Cardiac muscle cell (in vitro differentiated cells and primary cell): ENCODE measurements at regions not wholly inside any gene's neighbourhood (a gene's known extent, or its start where the extent isn't known, plus 50 kb on each side); places are given as distances from the start of the nearest gene placed in this dataset.

Experiments
- DNase-seq, 2 donors: peaks; one replicate each; pipeline versions ENCODE4 v3.0.0 to v3.0.0-alpha.2; 2010 to 2017; ENCODE audit warnings: low read depth in 1 of 2, low spot score in 1 of 2
- H3K27ac ChIP-seq: fragments of 200-600 bp; sonication (generic); 2 replicates; pipeline ENCODE4 v1.5.1; 2016
- H3K27me3 ChIP-seq: fragments of 200-600 bp; sonication (generic); 2 replicates; pipeline ENCODE4 v1.6.0; 2016; ENCODE audit warnings: control low read depth
- H3K36me3 ChIP-seq: fragments of 200-600 bp; sonication (generic); 2 replicates; pipeline ENCODE4 v1.5.1; 2016; ENCODE audit warnings: control low read depth
- H3K4me1 ChIP-seq: fragments of 200-600 bp; sonication (generic); 2 replicates; pipeline ENCODE4 v1.8.1; 2017; ENCODE audit warnings: low read depth, mild to moderate bottlenecking, mixed run types
- H3K4me3 ChIP-seq: fragments of 200-600 bp; sonication (generic); 2 replicates; pipeline ENCODE4 v1.5.1; 2016; ENCODE audit warnings: mild to moderate bottlenecking
- H3K9me3 ChIP-seq: fragments of 200-600 bp; sonication (generic); 2 replicates; pipeline ENCODE4 v1.5.1; 2017; ENCODE audit warnings: low read depth, mild to moderate bottlenecking, control low read depth
- TF ChIP-seq, protein P1 (sequence below): IDR thresholded peaks from 2 replicates; pipeline ENCODE4 v1.5.1; 2012; ENCODE audit warnings: low read depth, mild to moderate bottlenecking, low read length

DNA sequence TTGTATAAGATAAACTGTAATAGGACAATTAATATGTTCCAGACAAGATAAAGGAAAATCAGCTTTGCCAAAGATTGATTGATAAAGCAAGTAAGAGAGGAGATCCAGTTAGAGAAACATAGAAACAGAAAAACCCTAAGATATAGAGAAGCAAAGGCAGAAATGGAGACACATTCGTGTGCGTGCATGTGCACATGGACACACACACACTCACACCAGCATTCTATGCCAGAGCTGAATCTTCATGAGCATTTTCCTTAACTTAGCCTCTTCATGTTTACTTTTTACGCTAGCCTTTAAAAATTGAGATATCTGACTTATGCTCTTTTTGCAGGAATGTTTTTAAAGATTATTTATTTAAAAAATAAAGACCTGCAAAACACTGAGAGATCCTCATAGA, 168.5 kb upstream of the ATP2B1 start:
- no peak for DNase-seq
- Histone ChIP-seq H3K27me3 (no peaks in the 10 kb centered on the region), H3K4me1 (peaks cover 20% of the 10 kb centered on the region), H3K4me3 (no peak overlapping the region), H3K36me3 (no peaks in the 10 kb centered on the region), H3K27ac (no peak overlapping the region), H3K9me3 (no peaks in the 10 kb centered on the region)
- TF ChIP-seq, protein P1, sequence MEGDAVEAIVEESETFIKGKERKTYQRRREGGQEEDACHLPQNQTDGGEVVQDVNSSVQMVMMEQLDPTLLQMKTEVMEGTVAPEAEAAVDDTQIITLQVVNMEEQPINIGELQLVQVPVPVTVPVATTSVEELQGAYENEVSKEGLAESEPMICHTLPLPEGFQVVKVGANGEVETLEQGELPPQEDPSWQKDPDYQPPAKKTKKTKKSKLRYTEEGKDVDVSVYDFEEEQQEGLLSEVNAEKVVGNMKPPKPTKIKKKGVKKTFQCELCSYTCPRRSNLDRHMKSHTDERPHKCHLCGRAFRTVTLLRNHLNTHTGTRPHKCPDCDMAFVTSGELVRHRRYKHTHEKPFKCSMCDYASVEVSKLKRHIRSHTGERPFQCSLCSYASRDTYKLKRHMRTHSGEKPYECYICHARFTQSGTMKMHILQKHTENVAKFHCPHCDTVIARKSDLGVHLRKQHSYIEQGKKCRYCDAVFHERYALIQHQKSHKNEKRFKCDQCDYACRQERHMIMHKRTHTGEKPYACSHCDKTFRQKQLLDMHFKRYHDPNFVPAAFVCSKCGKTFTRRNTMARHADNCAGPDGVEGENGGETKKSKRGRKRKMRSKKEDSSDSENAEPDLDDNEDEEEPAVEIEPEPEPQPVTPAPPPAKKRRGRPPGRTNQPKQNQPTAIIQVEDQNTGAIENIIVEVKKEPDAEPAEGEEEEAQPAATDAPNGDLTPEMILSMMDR = no peak

DNA sequence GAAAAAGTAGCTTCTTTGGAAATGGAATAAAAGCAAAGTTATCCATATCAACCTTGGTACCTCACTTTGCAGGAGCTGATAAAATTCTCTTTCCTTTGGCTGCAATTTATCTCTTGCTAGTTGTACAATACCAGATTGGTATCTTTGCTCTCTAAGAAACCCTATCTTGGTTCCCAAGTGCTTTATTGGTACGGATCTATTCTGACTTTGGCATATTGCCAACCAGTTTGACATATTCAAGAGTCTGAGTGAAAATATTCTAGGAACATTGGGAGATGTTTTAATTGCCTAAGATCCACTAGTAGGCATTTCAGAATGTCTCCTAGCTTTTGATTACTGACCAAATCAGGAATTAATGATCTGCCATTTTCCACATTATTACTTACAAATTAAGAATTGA, 167.2 kb upstream of the ATP2B1 start:
- H3K27me3 ChIP-seq = no peaks in the 10 kb centered on the region
- no peaks in the 10 kb centered on the region for H3K36me3 ChIP-seq
- no peak overlapping the region for H3K27ac ChIP-seq
- TF ChIP-seq, protein P1 = no peak
- no peak for DNase-seq
- peaks cover 20% of the 10 kb centered on the region for H3K4me1 ChIP-seq
- H3K4me3 ChIP-seq = no peak overlapping the region
- H3K9me3 ChIP-seq = no peaks in the 10 kb centered on the region

DNA sequence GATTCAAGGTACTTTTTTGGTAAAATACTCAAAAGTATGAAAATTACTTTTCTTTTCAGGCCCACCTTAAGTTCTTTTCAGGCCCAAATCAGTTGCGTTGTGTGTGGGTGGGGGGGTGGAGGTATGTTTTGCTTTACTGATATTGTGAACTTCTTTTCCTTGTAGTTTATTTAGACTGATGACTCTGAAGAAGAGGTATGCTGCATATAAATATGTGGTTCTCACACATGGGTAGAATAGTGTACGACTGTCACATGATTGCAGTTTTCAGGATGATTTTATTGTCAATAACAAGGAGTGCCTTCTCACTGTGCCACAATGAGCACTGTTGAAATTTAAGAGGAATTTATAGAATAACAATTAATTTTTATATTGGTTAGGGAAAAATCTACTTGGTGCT, 166.6 kb upstream of the ATP2B1 start:
- TF ChIP-seq, protein P1 = no peak
- Histone ChIP-seq H3K36me3 (no peaks in the 10 kb centered on the region), H3K27ac (no peak overlapping the region), H3K9me3 (no peaks in the 10 kb centered on the region), H3K4me1 (peaks cover 20% of the 10 kb centered on the region), H3K27me3 (no peaks in the 10 kb centered on the region), H3K4me3 (no peak overlapping the region)
- no peak for DNase-seq

DNA sequence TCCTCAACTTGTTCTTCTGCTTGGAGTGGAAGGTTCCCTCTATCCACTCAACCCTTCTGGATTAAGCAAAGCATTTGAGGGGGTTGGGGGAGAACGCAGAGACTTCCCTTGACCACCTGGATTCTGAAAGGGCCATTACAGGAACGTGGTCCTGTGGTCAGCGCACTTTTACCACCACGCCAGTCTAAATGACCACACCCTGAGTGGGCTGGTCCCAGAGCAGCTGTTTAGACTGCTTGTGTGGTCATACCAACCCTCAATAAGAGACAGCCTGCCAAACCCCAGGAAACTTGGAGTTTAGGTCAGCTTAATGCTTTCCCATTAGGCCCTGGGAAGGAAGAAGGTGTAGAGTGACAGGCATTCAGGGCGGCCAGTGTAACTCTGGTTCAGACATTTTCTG, 165.5 kb upstream of the ATP2B1 start:
- H3K9me3 ChIP-seq = no peaks in the 10 kb centered on the region
- H3K27ac ChIP-seq = no peak overlapping the region
- H3K36me3 ChIP-seq = no peaks in the 10 kb centered on the region
- H3K27me3 ChIP-seq = no peaks in the 10 kb centered on the region
- no peak overlapping the region for H3K4me3 ChIP-seq
- peak in 1 of 2 donors; percentile 23 for DNase-seq
- TF ChIP-seq, protein P1 = no peak
- peaks cover 20% of the 10 kb centered on the region for H3K4me1 ChIP-seq

DNA sequence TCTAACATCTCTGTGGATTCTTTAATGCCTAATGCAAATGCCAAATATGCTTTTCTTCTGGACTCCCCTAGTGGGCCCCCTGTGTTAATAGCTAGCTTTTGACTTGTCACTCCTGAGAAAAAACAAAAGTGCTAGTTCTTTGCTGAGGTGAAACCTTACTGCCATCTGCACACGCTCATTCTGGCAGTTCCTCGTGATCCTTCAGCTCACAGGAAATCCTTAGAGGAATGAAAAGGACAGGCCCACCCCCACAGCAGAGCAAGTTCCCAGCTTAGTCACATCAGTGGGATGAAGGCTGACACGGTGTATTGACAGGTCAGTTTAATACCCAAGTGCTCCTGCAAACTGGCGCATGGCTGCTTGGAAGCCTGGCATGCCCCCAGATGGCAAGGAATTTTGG, 165.1 kb upstream of the ATP2B1 start:
- Histone ChIP-seq H3K4me1 (peaks cover 20% of the 10 kb centered on the region), H3K36me3 (no peaks in the 10 kb centered on the region), H3K27ac (no peak overlapping the region), H3K27me3 (no peaks in the 10 kb centered on the region), H3K4me3 (no peak overlapping the region), H3K9me3 (no peaks in the 10 kb centered on the region)
- DNase-seq = peak; percentile 34 to 49
- TF ChIP-seq, protein P1 = no peak

DNA sequence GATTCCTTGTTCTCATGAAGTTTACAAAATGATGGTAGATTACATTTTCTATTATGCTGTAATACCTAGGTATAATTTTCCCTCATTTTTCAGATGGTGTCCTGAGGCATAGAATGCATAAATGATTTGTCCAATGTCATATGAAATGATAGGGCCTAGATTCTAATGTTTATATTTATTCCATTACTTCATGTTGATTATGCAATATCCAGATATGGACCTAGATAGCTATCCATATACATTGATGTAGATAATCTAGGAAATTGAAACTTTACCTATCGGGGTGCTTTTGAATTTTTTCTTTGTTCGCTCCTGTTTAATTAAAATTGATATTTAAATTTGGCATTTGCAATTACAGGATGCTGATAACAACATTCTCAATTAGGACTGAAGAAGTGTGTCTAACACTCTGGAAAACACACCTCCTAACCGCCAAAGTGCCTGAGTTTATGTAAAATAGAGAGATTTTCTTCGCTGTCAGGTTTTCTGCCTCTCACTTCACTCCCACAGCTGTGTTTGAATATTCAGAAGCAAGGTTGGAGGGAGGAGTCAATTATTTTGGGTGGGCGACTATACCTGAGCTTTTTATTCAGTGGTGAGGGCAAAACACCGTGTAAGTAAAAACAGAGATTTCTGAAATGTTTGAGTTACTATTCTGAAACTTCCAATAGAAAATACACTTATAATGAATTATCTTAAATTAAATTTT, 164.4 kb upstream of the ATP2B1 start:
- H3K9me3 ChIP-seq = no peaks in the 10 kb centered on the region
- H3K4me1 ChIP-seq = peaks cover 20% of the 10 kb centered on the region
- H3K27me3 ChIP-seq = no peaks in the 10 kb centered on the region
- no peaks in the 10 kb centered on the region for H3K36me3 ChIP-seq
- DNase-seq = no peak
- TF ChIP-seq, protein P1 = no peak
- no peak overlapping the region for H3K27ac ChIP-seq
- no peak overlapping the region for H3K4me3 ChIP-seq
